CD4-positive, alpha-beta T cell treated with Interleukin-17A for 1 hour (primary cell): ENCODE measurements at regions not wholly inside any gene's neighbourhood (a gene's known extent, or its start where the extent isn't known, plus 50 kb on each side); places are given as distances from the start of the nearest gene placed in this dataset.

Experiments used
- DNase-seq: peaks from one replicate; pipeline ENCODE4 v3.0.0-alpha.2; 2020

DNA sequence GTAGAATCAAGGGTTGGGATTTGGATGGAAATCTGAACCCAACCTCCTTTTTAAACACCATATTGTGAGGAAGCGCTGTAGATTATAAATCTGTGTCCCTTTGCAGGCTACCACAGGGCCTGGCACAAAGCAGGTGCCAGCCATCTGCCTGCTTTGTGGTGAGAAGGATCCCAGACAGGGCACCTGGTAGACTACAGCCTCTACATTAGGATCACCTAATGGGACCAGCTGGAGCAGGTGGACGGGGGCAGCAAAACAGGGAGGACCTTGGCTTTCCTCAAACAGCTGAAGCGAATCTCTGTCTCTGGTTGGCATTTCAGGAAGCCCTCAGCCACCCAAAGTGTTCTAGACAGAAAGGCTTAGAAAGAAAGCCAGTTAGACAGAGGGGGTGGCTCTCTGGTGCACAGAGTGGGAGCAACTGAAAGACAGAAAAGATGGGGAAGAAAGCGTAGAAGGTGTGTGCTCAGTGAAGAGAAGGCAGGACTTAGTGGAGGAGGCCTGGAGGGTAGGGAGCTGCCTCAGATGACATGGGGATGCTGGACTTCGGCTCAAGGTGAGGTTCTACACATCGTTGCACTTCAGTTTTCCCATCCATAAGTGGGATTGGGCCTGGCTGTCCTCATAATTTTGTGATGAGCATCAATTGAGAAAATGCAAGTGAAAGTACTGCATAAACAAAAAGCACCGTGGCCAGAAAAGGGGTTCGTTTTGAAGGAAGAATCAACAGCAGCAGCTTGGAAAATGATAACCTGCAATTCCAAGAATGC is 350.8 kb downstream of the CYRIA start:
- no peak for DNase-seq

DNA sequence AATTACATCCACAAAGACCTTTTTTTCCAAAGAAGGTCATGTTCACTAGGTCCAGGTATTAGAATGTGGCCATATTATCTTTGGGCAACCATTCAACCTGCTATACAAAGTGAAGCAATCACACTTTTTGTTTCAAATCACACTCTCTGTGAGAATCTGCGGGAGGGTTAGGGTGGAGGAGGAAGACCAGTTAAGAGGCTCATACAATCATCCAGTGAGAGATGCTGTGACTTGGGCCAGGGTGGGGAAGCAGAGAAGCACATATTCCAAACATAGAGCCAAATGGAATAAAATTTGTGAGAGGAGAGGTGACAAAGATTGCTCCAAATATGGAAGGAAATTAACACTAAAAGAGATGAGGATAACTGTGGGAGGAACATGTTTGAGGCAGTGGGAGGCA is 351.6 kb downstream of the CYRIA start:
- DNase-seq: no peak

DNA sequence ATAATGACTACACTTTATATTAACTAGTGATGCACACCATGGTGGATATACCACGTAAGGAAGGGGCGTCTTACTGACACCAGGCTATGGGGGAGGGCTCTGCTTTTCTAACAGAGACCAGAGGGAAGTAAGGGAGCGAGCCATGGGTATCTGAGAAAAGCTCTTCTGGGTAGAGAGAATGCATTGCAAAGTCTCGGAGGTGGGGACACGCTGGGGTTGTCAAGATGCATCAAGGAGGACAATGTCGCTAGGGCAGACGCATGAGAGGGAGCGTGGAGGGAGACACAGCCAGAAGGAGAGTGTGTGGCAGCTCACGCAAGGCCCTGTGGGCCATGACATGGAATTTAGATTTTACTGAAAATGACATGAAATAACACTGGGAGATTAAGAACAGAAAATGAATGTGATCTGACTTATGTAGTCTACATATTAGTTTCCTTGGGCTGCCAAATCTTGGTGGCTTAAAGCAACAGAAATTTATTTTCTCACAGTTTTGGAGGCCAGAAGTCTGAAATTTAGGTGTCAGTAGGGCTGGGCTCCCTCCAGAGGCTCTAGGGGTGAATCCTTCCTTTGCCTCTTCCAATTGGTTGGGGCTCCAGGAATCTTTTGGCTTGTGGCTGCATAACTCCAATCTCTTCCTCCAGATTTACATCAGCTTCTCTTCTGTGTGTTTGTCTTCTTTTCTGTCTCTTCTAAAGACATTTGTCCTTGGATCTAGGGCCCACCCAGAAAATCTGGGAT is 352.2 kb downstream of the CYRIA start:
- DNase-seq: no peak

DNA sequence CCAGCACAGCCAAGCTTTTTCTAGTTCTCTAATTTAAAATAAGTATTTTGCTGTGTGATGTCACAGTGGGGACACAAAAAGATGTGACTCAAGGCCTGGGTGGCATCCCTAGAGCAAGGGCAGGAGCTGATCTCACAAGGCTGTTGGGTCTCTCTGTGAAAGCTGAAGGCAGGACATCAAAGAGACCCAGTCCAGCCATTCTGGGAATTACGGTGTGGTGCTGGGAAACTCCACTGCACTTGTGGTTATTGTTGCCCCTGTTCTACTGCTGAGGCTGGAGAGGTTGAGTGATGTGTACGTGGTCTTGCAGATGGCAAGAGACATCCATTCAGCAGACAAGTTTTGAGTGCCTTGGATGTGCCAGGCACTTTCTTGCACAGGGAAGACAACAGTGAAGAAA is 352.9 kb downstream of the CYRIA start:
- DNase-seq: no peak

DNA sequence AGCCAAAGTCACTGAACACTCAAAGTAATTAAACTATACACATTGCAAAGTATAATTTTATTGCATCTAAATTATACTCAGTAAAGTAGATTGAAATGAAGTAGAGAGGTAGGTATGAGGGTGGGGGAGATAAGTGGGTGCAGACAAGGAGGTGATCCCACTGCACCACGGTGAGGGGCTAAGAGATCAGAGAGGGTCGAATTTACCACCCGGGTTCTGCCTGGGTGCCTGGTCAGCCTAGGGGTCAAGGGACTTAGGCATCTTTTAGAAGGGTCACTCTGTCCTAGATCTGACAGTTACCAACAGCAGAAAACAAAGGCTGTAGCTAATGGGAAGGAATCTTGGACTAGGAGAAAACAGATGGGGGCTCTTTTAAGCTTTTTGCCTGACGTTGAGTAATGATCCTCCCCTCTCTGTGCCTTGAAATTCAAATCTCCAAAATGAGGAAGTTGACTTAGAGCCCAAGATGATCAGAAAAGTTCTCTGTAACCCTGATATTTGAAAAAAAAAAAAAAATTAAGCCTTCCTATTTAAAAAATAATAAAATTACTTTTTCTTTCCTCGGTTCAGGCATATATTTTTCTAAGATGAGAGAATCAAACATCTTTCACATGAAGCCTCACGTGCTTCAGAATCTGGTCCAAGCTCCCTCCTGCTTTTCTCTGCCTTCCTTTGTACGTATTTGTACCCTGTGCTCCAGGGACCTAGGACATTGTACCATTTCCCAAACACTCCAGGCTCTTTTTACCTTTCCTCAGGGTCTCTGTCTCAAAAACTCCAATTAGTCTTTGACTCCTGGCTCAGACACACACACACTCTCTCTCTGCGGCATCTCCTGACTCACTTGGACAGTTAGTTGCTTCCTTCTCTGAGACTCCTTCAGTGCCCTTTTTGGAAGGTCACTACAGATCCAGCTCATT is 353.9 kb downstream of the CYRIA start:
- DNase-seq: no peak

DNA sequence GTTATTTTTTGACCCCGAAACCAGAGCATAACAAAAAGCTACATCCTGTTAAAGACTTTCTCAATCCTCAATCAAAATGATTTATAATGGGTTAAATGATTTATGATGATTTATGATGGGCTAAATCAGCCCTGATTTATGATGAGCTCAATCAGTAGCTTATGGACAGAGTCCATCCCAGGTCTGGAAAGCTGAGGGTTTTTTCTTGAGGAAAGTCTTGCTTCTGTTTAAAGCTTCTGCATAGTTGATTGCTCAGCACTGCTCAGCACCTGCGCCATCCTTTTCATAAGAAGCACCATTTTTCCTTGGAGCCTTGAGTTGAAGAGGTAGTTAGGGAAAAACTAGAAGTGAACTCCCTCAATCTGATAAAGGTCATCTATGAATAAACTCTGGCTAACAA is 356.8 kb downstream of the CYRIA start:
- DNase-seq: no peak

DNA sequence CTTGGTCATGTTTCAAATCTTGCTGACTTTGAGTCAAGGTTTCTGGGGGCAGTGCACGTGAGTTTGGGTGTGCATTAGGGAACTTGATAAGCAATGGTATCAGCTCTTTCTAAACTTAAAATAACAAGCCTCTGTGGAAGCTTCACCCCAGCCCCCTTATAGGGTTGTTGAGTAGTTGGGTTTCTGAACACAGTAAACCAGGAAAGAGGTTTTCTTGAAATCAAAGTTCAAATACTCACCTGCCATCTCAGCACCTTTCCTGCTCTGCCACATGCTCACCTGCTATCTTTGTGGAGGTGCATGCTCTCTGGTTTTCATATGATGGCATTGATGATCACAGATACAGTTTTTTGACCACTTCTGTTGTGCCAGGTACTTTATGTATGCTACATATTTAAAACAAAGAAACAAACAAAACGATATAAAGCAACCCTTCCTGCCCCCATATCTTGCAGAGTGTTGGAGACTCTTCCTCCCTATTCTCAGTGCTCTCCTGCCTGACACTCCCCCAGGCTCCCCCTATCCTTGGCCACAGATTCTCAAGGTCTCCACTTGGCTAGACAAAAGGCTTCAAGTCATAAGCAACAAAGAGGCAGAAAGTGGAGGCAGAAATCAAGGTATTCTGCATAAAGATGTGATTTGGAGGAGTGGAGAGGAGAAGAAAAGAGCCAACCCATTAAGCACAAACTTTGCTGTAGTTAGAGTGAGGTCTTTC is 360.6 kb downstream of the CYRIA start:
- DNase-seq: no peak

DNA sequence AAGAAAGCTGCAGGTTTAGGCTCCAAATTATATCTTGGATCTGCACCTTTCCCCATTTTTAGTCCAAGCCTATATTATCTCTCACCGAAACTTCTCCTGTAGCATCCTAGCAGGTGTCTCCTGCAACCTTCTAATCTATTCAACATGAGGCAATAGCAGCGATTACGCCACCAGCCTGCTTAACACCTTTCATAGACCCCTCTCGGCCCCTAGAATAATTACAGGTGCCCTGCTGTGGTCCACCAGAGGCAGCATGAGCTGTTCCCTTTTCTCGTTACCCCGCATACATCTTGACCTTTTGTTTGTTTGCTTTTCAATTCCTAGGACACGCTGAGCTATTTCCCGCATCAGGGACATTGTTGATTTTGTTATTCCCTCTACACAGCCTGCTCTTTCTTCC is 361.9 kb downstream of the CYRIA start:
- no peak for DNase-seq

DNA sequence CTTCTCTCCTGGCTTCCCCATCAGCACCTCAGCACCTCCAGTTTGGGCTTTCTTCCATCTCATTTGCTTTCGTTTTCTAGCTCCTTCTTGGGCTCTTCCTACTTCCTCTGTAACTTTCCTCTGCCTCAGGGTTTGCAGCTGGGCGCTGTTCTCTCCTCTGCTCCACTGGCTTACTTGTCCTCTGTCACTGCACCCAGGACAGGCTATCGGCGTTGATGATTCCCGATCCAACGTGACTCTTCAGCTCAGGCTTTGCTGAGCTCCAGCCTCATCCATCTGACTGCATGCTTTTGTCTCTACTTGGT is 362.4 kb downstream of the CYRIA start:
- no peak for DNase-seq

DNA sequence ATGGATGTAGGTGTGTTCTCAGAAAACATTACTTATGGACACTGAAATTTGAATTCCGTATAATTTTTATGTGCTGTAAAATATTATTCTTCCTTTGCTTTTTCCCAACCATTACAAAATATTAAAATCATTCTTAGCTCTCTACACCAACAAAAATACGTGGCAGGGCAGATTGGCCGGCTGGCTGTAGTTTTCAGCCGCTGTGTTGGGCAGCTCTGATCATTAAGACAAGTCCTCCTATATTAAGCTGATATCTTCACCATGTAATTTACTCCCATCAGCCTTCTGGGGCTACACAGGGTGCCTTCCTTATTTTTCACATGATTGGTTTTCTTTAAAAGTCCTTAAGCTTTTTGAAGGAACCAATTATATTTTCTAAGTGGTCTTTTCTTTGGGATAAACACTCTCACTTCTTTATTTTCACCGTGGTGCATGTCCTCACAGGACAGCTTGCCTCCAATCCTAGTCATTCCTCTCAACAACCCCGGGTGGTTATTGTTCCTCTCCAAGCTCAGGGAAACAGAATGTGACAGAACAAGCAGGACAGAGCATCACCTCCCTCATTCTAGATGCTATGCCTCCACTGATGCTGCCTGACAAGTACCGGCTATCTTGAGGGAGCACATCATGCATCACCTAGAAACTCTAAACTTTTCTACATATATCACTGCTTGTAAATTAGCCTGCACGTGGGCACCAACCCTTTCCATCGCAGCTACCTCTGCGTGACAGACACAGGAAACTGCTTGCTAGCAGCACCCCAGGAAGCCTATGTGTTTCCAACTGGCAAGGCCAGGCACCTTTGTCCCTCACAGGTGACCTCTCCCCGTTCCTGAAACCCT is 362.3 kb downstream of the MYCN start:
- DNase-seq: no peak

DNA sequence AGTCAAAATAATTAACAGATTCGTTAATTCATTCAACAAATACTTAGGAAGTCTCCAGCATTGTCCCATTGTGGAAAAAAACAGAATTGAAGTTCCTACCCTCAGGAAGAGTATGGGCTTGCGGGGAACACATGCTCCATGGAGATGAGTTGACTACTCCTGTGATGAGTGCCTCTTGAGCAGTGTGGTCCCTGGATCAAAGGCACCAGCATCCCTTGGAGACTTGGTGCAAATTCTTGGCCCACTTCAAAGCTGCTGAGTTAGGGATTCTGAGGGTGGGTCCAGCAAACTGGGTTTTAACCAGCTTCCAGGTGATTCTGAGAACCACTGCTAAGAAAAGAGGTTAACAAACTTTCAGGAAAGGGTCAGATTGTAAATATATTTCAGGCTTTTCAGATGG is 361.6 kb downstream of the MYCN start:
- no peak for DNase-seq

DNA sequence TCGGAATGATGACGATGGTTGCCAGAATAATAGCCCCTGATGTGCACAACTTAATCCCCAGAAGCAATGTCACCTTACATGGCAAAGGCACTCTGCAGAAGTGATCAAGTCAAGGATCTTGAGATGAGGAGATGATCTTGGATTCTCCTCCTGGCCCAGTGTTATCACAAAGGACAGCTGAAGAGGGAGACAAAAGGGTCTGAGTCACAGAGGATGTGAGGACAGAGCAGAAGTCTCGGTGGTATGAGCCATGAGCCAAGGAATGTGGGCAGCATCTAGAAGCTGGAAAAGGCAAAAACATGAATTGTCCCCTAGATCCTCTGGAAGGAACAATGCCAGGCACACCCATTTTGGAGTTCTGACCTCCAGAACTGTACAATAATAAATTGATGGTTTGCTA is 358.5 kb downstream of the MYCN start:
- no peak for DNase-seq

DNA sequence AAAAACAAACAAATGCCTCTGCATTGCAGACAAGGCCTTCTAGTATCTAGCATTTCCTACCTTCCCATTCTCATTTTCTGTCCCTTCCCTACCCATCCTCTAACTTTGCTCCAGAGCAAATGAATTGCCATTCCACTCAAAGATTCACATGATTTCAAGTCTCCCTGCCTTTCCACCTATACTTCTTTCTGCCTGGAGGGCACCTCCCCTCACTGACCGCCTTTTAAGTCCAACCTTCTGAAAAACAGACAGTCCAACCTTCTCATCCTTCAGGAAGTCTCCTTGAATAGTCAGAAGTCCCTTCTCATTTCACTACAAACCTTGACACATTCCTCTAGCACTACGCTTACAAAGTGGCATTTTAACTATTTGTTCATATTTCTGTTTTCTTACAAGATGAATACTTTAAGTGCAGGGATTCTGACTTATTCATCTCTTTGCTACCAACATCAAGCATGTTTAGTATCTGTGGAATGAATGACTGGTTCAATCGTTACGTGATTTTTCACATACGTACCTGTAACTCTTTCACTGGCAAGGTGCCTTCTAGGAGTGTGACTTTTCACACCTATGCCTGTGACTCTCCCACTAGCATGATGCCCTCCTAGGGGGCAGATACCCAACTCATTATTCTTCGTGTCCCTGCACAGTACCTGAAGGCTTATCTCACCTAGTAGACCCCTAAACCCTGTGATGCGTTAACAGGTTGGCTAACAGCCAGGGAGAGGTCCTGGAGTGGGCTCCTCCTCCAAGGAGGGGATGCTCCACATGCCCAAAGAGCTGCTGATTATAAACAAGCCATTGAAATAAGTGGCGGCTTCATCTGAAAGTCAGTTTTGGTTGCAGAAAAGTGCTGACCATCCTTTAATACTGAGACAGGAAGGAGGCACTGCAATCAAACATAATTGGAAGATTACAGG is 356.2 kb downstream of the MYCN start:
- DNase-seq: no peak

DNA sequence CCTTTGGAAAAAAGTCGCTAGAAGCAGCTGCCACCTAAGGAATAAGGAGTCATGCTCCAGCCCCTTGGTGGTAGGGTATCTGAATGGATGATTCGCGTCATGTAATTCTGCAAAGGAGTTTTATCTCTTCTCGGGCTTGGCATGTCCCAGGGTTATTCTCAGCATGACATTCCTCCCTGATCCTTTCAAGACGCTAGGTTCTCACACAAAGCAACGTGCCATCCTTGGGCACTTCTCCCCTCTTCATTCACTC is 355.6 kb downstream of the MYCN start:
- DNase-seq: no peak

DNA sequence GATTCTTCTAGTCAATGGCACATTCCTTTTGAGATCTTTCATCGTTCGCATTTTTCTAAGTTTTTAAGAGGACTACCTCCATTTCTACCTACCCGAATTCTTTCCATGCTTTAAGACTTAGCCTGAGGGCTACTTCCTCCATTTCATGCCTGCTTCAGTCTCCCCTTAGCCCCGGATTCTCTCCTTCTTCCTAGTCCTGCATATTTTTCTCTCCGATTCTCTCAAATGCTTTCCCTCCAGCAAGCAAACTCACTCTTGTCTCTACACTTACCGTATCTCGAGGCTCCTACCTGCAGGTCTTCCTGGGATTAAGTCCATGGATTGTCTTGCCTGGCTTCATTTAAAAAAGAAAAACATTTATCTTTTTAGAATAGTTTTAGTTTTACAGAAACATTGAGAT is 354.4 kb downstream of the MYCN start:
- DNase-seq: no peak

DNA sequence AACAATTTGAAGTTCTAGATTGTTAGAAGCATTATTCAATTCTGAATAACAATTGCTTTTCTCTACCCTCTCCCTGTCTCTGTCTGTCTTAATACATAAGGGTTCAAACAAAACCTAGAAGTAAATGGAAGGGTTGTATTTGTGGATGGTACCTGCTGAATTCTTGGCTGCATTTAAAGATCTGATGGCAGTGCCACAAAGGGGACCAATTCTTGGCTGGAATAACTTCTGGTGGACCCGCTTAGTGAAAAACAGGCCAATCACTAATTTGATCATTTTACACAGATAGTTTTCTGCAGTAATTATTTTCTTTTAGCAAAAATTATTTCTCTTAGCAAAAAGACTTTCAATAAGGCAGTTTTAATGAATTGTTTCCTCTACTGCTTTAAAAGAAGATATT is 353.5 kb downstream of the MYCN start:
- no peak for DNase-seq

DNA sequence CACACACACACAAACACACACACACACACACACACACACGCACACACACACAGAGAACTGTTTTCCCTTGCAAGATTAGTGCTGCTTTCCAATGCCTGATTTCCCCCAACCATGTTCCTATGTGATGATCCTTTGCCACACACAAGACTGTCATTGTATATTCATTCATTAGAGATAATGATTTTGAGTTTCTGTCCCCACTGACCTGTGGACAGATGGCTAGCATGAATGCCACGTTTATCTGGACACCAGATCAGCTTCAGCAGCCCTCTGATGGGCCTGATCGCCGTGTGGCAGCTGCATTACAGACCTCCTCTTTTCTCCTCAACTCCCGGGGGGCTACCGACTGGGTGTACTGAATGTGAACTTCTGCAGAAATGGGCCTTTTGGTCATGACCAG is 353.0 kb downstream of the MYCN start:
- no peak for DNase-seq

DNA sequence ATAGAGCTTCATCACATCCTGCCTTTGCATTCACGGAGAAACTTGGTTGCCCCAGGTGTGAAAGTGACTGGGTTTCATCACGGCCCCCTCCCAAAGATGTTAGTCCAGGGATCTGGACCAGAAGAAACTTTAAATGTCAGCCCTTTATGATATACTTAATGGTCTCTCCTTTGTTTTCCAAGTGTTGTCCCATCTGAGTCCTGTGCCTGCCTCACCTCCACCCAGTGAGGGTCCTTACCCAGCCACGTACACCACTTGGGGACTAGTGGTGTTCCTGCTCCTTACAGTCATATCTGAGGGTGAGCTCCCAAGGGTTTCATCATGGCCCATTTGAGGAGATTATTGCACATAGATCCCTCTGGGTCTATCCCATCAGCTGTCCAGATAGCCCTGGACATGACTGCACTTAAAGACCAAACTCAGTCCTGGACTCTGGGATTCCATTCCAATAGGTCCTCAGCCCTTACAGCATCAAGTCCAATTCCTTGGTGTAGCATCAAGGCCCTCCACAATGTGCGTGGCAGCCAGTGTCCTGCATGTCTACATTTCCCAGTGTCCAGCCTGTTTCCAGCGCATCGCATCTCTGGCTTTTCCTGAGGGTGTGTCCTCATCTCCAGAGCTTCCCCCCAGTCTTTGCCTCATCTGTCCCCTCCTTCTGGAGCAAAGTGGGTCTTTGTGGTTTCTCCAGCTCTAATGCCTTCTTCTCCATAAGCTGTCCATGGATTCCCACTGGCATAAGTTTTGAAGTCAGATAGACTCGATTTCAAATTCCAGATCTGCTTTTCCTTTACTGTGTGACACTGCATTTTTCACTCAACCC is 351.6 kb downstream of the MYCN start:
- DNase-seq: no peak

DNA sequence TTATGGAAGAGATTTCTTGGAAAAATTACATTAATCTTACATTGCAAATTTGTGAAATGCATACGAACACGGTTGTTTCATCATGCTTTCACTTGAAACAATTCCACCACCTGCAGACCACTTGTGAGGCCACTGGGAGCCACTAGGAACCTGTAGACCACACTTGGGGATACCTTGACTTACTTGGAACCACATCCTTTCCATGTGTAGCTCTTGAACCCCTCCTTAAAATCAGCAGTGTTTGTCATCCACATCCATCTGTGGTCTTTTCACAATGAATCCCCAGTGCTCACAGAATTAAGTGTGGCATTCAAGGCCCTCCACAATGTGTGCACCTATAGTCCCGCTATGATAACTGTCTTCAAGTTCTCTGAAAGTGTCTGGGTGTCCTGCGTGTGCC is 350.9 kb downstream of the MYCN start:
- DNase-seq: no peak

DNA sequence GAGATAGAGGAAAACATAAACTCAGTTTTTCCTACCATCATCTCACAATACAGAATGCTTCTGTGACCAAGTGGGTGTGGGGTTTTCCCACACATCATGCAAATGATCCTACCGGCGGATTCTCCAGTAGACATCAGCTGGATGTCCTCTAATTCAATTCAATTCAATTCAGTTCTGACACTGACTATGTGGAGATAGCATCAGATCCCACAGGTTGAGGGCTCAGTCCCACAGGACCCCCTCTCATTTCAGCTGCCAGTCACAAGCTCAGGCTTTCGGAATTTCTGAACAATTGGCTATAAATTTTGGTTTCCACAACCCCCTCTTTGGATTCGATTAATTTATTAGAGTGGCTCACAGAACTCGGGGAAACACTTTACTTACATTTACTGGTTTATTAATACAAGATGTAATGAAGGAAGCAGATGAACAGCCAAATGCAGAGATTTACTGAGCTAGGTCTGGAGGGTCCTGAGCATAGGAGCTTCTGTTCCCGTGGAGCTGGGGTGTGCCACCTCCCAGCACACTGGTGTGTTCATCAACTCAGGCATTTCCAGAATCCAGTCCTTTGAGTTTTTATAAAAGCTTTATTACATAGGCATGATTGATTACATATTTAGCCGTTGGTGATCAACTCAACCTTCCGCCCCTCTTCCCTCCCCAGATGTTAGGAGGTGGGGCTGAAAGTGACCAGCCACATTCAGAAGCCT is 350.1 kb downstream of the MYCN start:
- no peak for DNase-seq
